Right kidney (tissue), 1 donor: ENCODE measurements at regions not wholly inside any gene's neighbourhood (a gene's known extent, or its start where the extent isn't known, plus 50 kb on each side); places are given as distances from the start of the nearest gene placed in this dataset.
"Not testable (repeated sequence)": the region's sequence is repeated elsewhere in the genome, so short reads cannot be mapped to it uniquely, and the experiment has no call there.

Source experiments
- DNase-seq: peaks from one replicate; pipeline ENCODE4 v3.0.0-alpha.2; 2016

GRCh38 chr6:81562169-81562568 lies 190.3 kb downstream of the TENT5A start:
- no peak for DNase-seq

GRCh38 chr6:81561731-81562130 lies 190.8 kb downstream of the TENT5A start:
- no peak for DNase-seq

- no peak for DNase-seq
Measured at GRCh38 chr6:81561071-81561564, 191.4 kb downstream of the TENT5A start.

- no peak for DNase-seq
Measured at GRCh38 chr6:81557811-81558210, 194.7 kb downstream of the TENT5A start.

- DNase-seq, result no peak
Measured at GRCh38 chr6:81556551-81556950, 195.9 kb downstream of the TENT5A start.

- DNase-seq, result no peak
Measured at GRCh38 chr6:81553216-81553615, 199.3 kb downstream of the TENT5A start.

GRCh38 chr6:81552644-81553043 lies 199.8 kb downstream of the TENT5A start:
- no peak for DNase-seq

GRCh38 chr6:81547149-81547548 lies 205.3 kb downstream of the TENT5A start:
- no peak for DNase-seq

GRCh38 chr6:81534934-81535465 lies 217.5 kb downstream of the TENT5A start:
- DNase-seq, result no peak

GRCh38 chr6:81531869-81532561 lies 220.5 kb downstream of the TENT5A start:
- no peak for DNase-seq

GRCh38 chr6:81517455-81517854 lies 235.0 kb downstream of the TENT5A start:
- DNase-seq, result no peak

GRCh38 chr6:81515562-81516453 lies 236.7 kb downstream of the TENT5A start:
- no peak for DNase-seq

GRCh38 chr6:81514195-81514594 lies 238.3 kb downstream of the TENT5A start:
- DNase-seq, result not testable (repeated sequence)

- no peak for DNase-seq
Measured at GRCh38 chr6:81511423-81511822, 241.1 kb downstream of the TENT5A start.

- DNase-seq, result no peak
Measured at GRCh38 chr6:81495999-81496398, 256.5 kb downstream of the TENT5A start.

GRCh38 chr6:81491454-81492101 lies 260.9 kb downstream of the TENT5A start:
- no peak for DNase-seq

GRCh38 chr6:81487489-81487888 lies 265.0 kb downstream of the TENT5A start:
- no peak for DNase-seq

GRCh38 chr6:81486234-81486633 lies 266.2 kb downstream of the TENT5A start:
- DNase-seq, result no peak

- no peak for DNase-seq
Measured at GRCh38 chr6:81485395-81485794, 267.1 kb downstream of the TENT5A start.

GRCh38 chr6:81484251-81484650 lies 268.2 kb downstream of the TENT5A start:
- no peak for DNase-seq

- DNase-seq, result no peak
Measured at GRCh38 chr6:81480139-81480538, 272.3 kb downstream of the TENT5A start.

- no peak for DNase-seq
Measured at GRCh38 chr6:81476881-81477280, 275.6 kb downstream of the TENT5A start.

GRCh38 chr6:81475646-81476045 lies 276.8 kb downstream of the TENT5A start:
- no peak for DNase-seq
